Activated naive CD8-positive, alpha-beta T cell treated with anti-CD3 and anti-CD28 coated beads, Interleukin-2, amount 50 U/mL, for 24 hours (primary cell): ENCODE measurements at regions not wholly inside any gene's neighbourhood (a gene's known extent, or its start where the extent isn't known, plus 50 kb on each side); places are given as distances from the start of the nearest gene placed in this dataset.

ENCODE experiments used
- ATAC-seq: fragments of 150-1000 bp; cut with Tn5 transposase; one replicate; pipeline ENCODE4 v1.10.0; 2021
- DNase-seq: peaks from one replicate; pipeline ENCODE4 v3.0.0; 2021
- H3K27ac Mint-ChIP-seq: one replicate; pipeline ENCODE4 v1.8.0; 2021; ENCODE audit warnings: mild to moderate bottlenecking, mixed read lengths
- H3K27me3 Mint-ChIP-seq: one replicate; pipeline ENCODE4 v1.8.0; 2021; ENCODE audit warnings: mixed read lengths
- H3K36me3 Mint-ChIP-seq: one replicate; pipeline ENCODE4 v1.8.0; 2021; ENCODE audit warnings: low read depth, mixed read lengths
- H3K4me1 Mint-ChIP-seq: one replicate; pipeline ENCODE4 v1.8.0; 2021; ENCODE audit warnings: mixed read lengths
- H3K4me3 Mint-ChIP-seq: one replicate; pipeline ENCODE4 v1.8.0; 2021; ENCODE audit warnings: mild to moderate bottlenecking, moderate library complexity, mixed read lengths
- H3K9me3 Mint-ChIP-seq: one replicate; pipeline ENCODE4 v1.8.0; 2021; ENCODE audit warnings: mixed read lengths

DNA sequence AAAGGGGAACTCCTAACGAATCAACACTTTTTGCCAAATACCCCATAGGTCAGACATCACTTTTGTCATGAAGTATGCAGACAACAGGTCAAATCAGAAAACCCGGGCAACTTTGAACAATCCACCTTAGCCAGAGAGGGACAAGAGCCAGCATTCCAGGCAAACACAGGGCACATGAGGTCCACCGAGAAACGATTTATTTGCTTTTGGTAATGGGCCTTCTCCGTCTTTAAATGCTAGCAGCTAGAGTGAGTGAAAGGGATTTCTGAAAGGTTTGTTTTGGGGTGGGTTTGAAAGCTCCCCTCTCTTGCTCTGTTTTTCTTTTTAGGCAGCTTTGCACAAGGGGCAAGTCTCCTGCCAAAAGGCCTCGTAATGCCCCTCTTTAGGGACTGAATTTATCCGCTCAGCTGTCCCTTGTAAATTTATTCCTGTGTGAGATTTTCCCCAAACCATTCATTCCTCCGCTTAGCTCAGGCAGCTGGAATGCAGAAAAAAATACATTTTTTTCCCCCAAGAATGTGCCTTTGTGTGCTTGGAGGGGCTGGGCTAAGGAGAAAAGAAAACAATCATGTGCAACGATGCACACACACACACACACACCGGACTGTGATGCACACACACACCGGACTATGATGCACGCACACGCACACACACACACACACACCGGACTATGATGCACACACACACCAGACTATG is 196.9 kb downstream of the SNX19 start:
- H3K4me3 Mint-ChIP-seq, result no peak overlapping the region
- DNase-seq (no peak), ATAC-seq (no peak)
- no peaks in the 10 kb centered on the region for H3K9me3 Mint-ChIP-seq
- peaks cover 5% of the 10 kb centered on the region for H3K27me3 Mint-ChIP-seq
- no peaks in the 10 kb centered on the region for H3K36me3 Mint-ChIP-seq
- no peak overlapping the region for H3K27ac Mint-ChIP-seq
- H3K4me1 Mint-ChIP-seq, result no peaks in the 10 kb centered on the region

DNA sequence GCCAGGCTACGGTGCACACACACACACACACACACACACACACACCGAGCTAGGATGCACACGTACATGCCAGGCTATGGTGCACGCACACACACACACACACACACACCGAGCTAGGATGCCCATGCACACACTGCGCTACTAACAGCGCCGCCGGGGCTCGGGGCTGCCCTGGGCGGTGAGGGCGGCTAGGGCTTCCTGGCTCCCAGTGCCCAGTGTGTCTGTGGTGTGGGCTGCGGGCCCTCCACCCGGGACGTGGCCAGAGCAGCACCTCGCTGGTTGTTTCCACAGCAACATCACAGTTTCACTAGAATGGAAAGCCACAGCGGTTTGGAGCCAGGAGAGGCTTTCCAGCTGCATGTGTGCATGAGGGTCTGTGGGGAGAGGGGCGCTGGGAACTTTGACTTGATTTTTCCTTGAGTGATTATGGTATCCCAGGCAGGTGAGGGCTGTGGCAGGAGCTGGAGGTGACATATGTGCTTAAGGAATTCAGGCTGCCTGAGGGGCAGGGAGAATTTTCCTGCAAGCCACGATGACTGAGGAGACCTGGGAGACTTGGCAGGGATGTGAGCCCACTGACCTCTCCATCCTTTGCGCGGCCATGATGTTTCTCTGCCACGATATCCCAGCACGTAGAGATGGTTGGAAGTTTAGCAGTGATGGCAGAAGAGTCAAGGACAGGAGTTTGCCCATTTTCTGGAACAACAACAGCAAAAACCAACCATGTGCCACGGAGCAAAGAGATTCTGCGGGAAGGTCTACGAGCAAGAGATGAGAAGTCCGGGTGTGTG is 195.9 kb downstream of the SNX19 start:
- ATAC-seq (no peak), DNase-seq (no peak)
- Mint-ChIP-seq H3K36me3 (no peaks in the 10 kb centered on the region), H3K4me1 (no peaks in the 10 kb centered on the region), H3K27ac (no peak overlapping the region), H3K4me3 (no peak overlapping the region), H3K9me3 (no peaks in the 10 kb centered on the region), H3K27me3 (peaks cover 3% of the 10 kb centered on the region)

DNA sequence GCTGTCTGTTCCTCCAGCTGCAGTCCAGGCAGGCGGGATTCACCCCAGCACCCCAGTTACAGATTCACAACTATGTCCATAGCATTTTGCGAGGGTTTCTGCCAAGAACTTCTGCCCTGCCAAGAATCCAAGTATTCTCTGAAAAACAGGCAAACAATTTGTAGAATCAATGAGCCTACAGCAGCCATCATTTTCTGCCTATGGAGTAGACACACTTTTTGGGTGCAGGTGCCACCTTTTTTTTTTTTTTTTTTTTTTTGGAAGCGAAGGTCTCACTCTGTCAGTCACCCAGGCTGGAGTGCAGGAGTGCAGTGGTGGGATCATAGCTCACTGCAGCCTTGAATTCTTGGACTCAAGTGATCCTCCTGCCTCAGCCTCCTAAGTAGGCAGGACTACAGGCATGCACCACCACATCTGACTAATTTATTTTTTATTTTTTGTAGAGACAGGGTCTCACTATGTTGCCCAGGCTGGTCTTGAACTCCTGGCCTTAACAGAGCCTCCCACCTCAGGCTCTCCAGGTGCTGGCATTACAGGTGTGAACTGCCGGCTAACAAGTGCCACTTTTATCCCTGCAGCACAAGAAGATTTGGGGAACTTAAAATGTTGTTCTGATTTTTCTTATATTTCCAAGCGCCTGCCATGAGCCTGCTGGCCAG is 195.1 kb downstream of the SNX19 start:
- Mint-ChIP-seq H3K27me3 (peaks cover 3% of the 10 kb centered on the region), H3K4me3 (no peak overlapping the region), H3K36me3 (no peaks in the 10 kb centered on the region), H3K4me1 (no peaks in the 10 kb centered on the region), H3K9me3 (no peaks in the 10 kb centered on the region), H3K27ac (no peak overlapping the region)
- no peak for ATAC-seq
- no peak for DNase-seq

DNA sequence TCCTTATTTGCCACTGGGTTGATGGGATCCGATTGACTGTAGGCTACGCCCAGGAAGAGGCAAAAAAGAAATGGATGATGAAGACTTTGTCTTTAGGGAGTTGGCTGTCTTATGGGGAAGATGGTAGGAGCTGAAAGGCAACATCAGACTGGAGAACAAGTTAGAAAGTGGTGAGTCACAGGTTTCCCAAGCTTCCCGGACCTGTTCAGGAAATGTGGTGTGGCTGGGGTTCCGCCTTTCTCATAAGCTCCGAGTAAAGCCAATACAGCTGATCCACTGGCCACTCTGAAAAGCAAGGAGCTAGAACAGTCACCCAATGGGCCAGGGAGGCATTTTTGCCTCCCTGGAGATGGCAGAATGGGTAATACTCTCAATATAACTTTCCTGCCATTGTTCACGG is 194.5 kb downstream of the SNX19 start:
- no peaks in the 10 kb centered on the region for H3K4me1 Mint-ChIP-seq
- no peaks in the 10 kb centered on the region for H3K9me3 Mint-ChIP-seq
- peaks cover 3% of the 10 kb centered on the region for H3K27me3 Mint-ChIP-seq
- no peak overlapping the region for H3K4me3 Mint-ChIP-seq
- ATAC-seq, result no peak
- DNase-seq, result no peak
- H3K36me3 Mint-ChIP-seq, result no peaks in the 10 kb centered on the region
- no peak overlapping the region for H3K27ac Mint-ChIP-seq

DNA sequence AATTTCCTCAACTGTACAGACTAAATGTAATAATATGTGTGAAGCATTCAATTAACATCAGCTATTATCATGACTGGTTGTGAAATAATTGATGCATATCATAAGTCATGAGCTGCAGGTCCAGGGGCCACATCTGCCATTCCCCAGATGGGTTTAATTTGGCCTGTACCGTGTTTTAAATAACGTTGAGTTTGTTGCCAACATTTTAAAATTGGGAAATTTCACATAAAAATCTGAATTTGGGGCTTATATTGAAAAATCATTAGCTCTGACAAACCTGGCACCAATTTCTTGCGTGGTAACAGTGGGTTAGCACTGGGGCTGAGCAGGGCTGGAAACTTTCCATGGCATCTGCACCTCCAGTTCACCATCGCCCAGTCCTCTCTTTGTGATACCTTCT is 193.9 kb downstream of the SNX19 start:
- no peak overlapping the region for H3K27ac Mint-ChIP-seq
- peaks cover 2% of the 10 kb centered on the region for H3K27me3 Mint-ChIP-seq
- ATAC-seq, result no peak
- DNase-seq, result no peak
- H3K9me3 Mint-ChIP-seq, result no peaks in the 10 kb centered on the region
- H3K36me3 Mint-ChIP-seq, result no peaks in the 10 kb centered on the region
- no peak overlapping the region for H3K4me3 Mint-ChIP-seq
- no peaks in the 10 kb centered on the region for H3K4me1 Mint-ChIP-seq

DNA sequence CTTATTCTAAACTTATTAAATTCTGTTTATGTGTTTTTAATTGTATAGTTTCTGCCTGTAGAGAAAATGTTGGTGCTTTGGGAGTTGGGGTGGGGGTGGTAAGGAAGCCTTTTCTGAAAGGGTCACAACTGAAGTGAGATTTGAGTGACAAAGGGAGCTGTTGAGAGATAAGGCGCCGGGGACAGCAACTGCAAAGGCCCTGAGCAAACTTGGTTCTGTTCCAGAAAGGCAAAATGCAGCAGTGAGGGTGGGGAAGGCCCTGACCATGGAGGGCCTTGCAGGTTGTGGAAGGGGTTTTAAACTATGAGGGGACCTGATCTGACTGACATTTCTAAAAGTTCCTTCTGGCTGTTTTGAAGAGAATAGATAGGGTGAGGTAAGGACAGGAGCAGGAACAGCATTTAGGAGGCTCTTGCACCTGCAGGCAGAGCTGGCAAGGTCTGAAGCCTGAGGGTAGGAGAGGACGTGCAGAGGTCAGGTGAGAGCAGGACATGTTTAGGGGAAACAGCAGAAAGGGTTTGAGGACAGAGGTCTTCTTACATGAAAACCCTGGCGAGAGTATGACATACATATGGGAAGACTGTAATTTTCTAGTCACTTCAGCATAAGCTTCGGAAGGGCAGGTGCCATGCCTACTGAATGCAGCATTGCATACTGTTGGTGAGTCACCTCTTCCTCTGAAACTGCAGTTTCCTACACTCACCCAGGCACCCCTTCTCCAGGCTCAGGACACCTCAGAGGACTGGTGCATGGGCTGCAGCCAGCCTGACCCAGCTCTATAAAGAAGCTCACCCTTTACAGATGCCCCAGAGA is 190.7 kb downstream of the SNX19 start:
- no peaks in the 10 kb centered on the region for H3K36me3 Mint-ChIP-seq
- ATAC-seq, result peak; percentile 35
- no peak overlapping the region for H3K4me3 Mint-ChIP-seq

DNA sequence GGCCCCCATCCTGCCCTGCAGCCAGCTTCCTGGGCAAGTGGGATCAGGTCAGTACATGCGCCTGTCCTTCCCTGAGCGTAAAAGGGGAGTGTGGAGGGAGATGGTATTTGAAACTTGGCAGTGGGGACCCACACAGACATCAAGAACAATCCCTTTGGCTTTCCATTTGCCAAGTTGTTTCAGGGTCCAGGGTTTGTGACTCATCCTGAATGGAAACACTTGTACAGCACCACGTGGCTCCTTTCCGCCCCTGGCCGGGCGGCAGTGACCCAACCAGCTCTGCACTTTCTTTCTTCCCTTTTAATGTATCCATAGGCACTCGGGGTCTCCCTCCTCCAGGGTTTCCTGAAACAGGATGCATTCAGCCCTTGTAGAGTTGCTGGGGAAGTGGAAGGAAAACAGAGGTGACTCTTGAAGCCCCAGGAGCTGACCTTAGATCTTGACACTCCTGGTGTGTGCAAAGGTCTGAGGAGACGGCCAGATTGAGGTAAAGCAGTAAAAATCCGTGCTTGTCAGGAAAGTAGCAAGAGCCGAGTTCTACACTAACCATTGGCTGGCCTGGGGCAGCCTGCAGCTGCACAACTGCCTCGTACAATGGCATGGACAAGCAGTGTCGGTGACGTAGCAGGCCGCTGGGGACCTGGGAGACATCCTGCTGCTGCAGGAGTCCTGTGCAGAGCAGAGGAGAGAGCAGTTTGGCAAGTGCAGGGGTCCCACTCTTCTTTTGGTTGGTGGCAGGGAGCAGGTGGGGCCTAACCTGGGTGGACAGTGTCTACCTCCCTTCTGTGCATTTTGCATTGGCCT is 189.8 kb downstream of the SNX19 start:
- H3K27me3 Mint-ChIP-seq, result peaks cover 2% of the 10 kb centered on the region
- H3K36me3 Mint-ChIP-seq, result no peaks in the 10 kb centered on the region
- no peak for ATAC-seq
- no peak overlapping the region for H3K4me3 Mint-ChIP-seq
- DNase-seq, result no peak
- H3K27ac Mint-ChIP-seq, result no peak overlapping the region
- no peaks in the 10 kb centered on the region for H3K4me1 Mint-ChIP-seq
- H3K9me3 Mint-ChIP-seq, result peaks cover 17% of the 10 kb centered on the region

More for the DNA sequence above, 190.7 kb downstream of the SNX19 start:
- no peaks in the 10 kb centered on the region for H3K4me1 Mint-ChIP-seq
- peaks cover 2% of the 10 kb centered on the region for H3K27me3 Mint-ChIP-seq
- no peak for DNase-seq
- no peak overlapping the region for H3K27ac Mint-ChIP-seq
- peaks cover 16% of the 10 kb centered on the region for H3K9me3 Mint-ChIP-seq

DNA sequence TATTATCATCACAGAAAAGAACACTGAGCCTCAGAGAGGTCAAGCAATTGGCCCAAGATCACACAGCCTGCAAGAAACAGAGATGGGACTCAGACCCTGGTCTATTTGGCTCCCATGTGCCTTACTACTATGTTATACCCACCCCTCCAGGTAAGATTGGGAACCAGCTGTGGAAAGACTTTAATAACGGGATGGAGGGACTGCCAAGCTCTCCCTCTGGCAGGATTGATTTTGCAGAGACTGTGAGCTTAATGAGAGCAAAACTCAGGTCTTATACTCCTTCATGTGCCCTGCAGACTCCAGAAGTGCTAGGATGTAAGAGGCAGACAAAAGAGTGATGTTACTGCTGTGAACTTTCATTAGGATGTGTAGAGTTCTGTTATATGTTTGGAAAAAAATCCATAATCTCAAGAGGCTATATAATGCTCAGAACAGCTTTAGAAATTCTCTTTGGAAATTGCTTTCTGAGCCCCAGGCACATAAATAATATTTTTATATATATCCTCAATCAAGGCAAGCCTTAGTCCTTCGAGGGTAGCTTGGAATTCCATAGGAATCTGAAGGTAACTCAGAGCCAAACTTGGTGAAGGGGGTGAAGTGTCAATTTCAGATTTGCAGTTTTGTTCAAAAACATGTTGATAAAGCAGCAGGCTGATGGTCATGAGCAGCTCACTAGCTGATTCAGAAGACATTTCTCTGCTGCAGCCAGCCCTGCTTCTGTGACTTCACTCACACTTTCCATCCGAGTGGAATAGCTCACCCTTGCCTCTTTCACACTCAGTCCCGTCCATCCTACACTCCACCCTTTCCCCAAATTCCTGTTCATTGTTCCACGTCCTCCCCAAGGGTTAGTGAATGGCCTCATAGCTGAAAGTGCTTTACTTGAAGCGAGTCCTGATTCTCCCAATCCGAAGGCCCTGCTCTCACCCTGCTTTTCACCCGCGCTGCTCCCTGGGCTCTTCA is 188.8 kb downstream of the SNX19 start:
- H3K27me3 Mint-ChIP-seq, result peaks cover 2% of the 10 kb centered on the region

DNA sequence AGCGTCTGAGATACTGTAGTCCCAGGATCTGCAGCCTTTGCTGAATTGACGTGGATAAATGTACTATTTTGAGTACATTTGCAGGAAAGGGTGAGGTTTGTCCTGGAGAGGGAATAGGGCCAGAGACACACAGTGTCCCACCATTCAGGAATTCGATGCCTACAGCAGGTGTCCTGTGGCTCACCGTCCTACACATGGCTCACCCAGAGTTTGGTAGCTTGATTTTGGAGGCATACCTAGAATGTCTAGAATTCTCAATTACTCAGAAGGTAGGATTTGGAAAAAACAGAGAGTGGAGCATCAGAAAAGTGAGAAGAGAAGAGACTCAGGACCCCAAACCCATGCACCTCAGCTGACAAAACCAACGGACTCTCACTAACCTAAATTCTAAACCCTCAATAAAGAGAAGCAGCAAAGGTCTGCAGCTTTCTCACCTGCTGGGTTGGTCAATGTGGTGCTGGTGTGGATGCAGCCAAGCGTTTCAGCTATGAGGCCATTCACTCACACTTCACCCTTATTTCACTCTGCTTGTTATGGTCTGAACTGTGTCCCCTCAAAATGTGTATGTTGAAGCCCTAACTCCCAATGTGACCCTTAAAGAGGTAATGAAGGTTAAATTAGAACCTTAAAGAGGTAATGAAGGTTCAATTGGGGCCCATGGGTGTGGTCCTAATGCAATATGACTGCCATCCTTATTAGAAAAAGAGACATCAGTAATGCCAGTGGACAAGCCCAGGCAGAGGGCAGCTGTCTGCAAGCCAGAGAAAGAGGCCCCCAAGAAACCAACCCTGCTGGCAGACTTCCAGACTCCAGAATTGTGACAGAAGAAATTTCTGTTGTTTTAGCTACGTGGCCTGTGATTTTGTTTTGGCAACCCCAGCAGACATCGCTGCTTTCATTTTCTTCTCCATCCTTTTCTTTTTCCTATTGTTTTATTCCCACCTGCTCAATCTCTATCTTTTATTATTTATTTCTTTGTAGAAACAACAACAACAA is 187.8 kb downstream of the SNX19 start:
- peaks cover 22% of the 10 kb centered on the region for H3K9me3 Mint-ChIP-seq
- no peaks in the 10 kb centered on the region for H3K4me1 Mint-ChIP-seq
- no peaks in the 10 kb centered on the region for H3K36me3 Mint-ChIP-seq
- no peak overlapping the region for H3K4me3 Mint-ChIP-seq
- no peak for ATAC-seq
- H3K27ac Mint-ChIP-seq, result no peak overlapping the region
- DNase-seq, result no peak
- H3K27me3 Mint-ChIP-seq, result peaks cover 2% of the 10 kb centered on the region

More for the DNA sequence above, 188.8 kb downstream of the SNX19 start:
- Mint-ChIP-seq H3K4me1 (no peaks in the 10 kb centered on the region), H3K4me3 (no peak overlapping the region), H3K27ac (no peak overlapping the region), H3K36me3 (no peaks in the 10 kb centered on the region), H3K9me3 (peaks cover 17% of the 10 kb centered on the region)
- ATAC-seq (no peak), DNase-seq (no peak)

DNA sequence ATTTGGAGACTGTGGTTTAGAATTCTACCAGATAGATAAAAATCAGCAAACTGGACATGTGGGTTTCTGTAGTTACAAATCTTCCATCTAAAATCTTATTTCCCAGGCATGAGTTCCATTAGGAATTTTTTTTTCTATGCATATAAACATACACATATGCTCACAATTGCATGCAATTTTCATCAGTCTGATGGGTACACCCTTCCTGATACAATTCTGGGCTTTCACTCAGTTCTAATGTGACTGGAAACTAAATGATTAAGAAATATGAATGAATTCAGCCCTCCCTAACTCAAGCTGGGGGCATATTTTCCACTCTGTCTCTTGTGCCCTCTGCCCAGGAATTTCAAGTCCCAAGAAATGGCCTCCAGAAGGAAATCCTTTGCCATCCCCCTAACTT is 187.1 kb downstream of the SNX19 start:
- H3K4me1 Mint-ChIP-seq, result no peaks in the 10 kb centered on the region
- peaks cover 24% of the 10 kb centered on the region for H3K9me3 Mint-ChIP-seq
- peaks cover 2% of the 10 kb centered on the region for H3K27me3 Mint-ChIP-seq
- no peaks in the 10 kb centered on the region for H3K36me3 Mint-ChIP-seq
- DNase-seq, result no peak
- ATAC-seq, result no peak
- H3K27ac Mint-ChIP-seq, result no peak overlapping the region
- no peak overlapping the region for H3K4me3 Mint-ChIP-seq

DNA sequence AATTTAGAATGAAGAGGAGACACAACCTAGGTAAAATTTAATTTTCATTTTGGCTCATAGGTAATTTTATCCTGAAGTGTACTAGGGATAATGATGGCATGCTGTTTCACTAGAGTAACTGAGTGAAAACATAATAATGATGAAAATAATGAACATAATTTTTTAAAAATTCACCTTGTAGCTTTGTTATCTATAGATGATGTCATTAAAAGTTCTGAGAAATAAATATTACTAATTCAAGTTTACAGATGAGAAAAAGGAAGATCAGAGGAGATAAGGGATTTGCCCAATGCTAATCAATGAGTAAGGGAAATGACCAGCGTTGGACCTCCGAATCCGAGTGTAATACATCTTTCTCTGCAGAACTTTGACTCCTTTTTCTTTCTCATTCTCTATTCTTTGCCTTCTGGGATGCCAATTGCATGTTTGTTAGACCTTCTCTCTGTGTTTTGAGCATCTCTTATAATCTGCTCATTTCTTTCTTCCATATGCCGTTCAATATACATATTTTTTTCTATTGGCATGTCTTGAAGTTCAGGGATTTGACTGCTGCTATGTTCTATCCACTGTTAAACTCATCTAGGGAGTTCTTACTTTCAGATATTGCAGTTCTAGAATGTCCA is 186.5 kb downstream of the SNX19 start:
- DNase-seq (no peak), ATAC-seq (no peak)
- Mint-ChIP-seq H3K9me3 (peaks cover 24% of the 10 kb centered on the region), H3K27ac (no peak overlapping the region), H3K27me3 (peaks cover 2% of the 10 kb centered on the region), H3K36me3 (no peaks in the 10 kb centered on the region), H3K4me3 (no peak overlapping the region), H3K4me1 (no peaks in the 10 kb centered on the region)

DNA sequence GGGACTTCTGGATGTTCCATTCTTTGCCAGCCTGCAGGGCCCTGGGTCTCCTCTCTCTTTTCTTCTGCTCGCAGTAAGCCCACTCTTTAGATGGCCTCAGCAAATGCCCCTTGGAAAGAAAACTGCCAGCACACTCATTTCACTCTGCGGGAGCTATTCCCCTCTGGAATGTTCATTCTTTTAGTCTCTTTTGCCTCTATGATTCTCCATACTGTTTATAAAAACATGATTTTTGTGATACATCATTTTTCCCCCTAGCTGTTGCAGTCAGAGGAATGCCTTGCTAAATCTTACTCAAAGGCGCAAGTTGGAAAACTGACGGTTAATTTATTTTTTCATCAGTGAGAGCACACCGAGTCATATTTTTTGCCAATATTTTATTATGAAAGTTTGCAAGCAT is 184.9 kb downstream of the SNX19 start:
- Mint-ChIP-seq H3K4me3 (no peak overlapping the region), H3K9me3 (peaks cover 33% of the 10 kb centered on the region), H3K4me1 (no peaks in the 10 kb centered on the region), H3K27ac (no peak overlapping the region), H3K27me3 (no peaks in the 10 kb centered on the region), H3K36me3 (no peaks in the 10 kb centered on the region)
- no peak for DNase-seq
- no peak for ATAC-seq
